ENCODE measurements at regions not wholly inside any gene's neighbourhood (a gene's known extent, or its start where the extent isn't known, plus 50 kb on each side); places are given as distances from the start of the nearest gene placed in this dataset.

DNA sequence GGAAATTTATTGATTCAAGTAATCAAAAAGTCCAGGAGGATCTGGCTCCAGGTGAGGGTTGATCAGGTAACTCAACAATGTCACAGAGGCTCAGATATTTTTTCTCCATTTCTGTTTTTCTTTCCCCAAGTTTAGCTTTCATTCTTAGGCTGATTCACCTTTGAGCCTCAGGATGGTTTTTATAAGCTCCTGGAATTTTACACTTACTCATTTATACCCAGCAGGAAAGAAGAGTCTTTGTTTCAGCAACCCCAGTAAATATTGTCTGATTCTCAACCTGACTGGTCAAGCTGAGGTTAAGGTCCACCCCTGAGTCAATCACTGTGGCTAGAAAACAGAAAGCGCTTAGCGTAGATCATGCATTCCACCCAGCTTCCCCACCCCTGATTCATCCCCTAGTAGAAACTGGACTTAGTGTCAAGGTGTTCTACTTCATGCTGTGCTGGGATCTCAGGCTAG lies 500.6 kb downstream of the KIF4B start (continued):
- no peak for TF ChIP-seq TEAD1 (CRISPR knock-in tag; IDR thresholded peaks at IDR 0.05)
- TF ChIP-seq, protein P1, sequence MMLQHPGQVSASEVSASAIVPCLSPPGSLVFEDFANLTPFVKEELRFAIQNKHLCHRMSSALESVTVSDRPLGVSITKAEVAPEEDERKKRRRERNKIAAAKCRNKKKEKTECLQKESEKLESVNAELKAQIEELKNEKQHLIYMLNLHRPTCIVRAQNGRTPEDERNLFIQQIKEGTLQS (CRISPR knock-in tag; conservative IDR thresholded peaks at IDR 0.05), result no peak
- TF ChIP-seq, protein P2, sequence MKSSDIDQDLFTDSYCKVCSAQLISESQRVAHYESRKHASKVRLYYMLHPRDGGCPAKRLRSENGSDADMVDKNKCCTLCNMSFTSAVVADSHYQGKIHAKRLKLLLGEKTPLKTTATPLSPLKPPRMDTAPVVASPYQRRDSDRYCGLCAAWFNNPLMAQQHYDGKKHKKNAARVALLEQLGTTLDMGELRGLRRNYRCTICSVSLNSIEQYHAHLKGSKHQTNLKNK (CRISPR knock-in tag; IDR thresholded peaks at IDR 0.05), result no peak
- TF ChIP-seq, protein P3, sequence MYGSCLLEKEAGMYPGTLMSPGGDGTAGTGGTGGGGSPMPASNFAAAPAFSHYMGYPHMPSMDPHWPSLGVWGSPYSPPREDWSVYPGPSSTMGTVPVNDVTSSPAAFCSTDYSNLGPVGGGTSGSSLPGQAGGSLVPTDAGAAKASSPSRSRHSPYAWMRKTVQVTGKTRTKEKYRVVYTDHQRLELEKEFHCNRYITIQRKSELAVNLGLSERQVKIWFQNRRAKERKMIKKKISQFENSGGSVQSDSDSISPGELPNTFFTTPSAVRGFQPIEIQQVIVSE (CRISPR knock-in tag; IDR thresholded peaks at IDR 0.05; ENCODE audit: borderline replicate concordance), result no peak
- TF ChIP-seq, protein P4, sequence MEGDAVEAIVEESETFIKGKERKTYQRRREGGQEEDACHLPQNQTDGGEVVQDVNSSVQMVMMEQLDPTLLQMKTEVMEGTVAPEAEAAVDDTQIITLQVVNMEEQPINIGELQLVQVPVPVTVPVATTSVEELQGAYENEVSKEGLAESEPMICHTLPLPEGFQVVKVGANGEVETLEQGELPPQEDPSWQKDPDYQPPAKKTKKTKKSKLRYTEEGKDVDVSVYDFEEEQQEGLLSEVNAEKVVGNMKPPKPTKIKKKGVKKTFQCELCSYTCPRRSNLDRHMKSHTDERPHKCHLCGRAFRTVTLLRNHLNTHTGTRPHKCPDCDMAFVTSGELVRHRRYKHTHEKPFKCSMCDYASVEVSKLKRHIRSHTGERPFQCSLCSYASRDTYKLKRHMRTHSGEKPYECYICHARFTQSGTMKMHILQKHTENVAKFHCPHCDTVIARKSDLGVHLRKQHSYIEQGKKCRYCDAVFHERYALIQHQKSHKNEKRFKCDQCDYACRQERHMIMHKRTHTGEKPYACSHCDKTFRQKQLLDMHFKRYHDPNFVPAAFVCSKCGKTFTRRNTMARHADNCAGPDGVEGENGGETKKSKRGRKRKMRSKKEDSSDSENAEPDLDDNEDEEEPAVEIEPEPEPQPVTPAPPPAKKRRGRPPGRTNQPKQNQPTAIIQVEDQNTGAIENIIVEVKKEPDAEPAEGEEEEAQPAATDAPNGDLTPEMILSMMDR (IDR thresholded peaks at IDR 0.05), result no peak

DNA sequence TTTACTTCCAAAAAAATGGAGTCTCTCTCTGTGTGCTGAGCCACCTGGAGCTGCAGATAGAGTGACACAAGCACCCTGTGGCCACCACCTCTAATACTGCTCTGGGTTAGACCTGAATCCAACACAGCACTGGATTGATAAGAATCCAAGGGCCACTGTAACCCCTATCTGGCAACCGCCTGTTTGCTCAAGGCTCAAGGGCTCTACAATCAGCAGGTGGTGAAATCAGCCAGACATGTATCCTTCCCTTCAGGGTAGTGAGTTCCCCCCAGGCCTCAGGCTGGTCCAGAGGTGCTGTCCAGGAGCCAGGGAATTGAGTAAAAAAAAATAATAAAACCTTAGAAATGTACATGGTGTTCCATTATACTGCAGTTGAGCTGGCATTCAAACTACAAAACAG lies 509.0 kb downstream of the KIF4B start:
- H3K9me3 Mint-ChIP-seq, result no peaks in the 10 kb centered on the region
- no peak overlapping the region for H3K4me3 Mint-ChIP-seq
- DNase-seq (ENCODE audit: low spot score) (no peak), ATAC-seq (no peak)
- H3K27me3 Mint-ChIP-seq (ENCODE audit: low read depth), result no peaks in the 10 kb centered on the region
- H3K27ac Mint-ChIP-seq, result no peak overlapping the region
- H3K36me3 Mint-ChIP-seq, result no peaks in the 10 kb centered on the region
- H3K4me1 Mint-ChIP-seq, result peaks cover 3% of the 10 kb centered on the region
- POLR2A ChIA-PET, result no interaction called here
- CTCF ChIA-PET, result no interaction called here
- no peak for TF ChIP-seq TP53 (CRISPR knock-in tag; IDR thresholded peaks at IDR 0.05)
- TF ChIP-seq MYBL2 (CRISPR knock-in tag; IDR thresholded peaks at IDR 0.05), result no peak
- TF ChIP-seq, protein P5, sequence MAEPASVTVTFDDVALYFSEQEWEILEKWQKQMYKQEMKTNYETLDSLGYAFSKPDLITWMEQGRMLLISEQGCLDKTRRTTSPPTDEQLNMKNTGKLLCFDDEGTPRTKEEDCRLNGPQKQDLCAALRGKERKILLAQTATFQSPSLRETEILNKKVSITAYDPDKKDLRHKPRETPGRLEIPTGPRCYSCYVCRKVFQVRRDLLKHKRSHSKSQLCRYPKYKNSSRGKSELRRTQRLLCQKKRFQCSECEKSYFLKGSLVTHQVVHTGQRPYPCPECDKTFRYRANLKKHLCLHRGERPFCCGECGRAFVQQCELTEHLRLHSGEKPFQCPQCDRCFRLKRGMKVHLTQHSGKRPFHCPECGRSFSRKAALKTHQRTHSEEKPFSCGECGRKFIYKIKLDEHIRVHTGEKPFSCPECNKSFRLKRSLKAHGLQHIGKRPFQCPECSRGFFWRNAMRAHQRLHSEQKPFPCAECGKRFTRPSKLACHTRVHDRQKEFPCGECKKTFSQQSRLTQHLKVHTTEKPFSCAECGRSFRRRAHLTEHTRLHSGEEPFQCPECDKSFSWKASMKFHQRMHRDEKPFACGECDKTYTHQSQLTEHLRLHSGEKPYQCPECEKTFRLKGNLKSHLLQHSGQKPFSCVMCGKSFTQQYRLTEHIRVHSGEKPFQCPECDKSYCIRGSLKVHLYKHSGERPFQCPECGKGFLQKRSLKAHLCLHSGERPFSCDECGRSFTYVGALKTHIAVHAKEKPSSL (CRISPR knock-in tag; conservative IDR thresholded peaks at IDR 0.05), result no peak
- TF ChIP-seq, protein P3 (CRISPR knock-in tag; IDR thresholded peaks at IDR 0.05; ENCODE audit: borderline replicate concordance), result no peak

DNA sequence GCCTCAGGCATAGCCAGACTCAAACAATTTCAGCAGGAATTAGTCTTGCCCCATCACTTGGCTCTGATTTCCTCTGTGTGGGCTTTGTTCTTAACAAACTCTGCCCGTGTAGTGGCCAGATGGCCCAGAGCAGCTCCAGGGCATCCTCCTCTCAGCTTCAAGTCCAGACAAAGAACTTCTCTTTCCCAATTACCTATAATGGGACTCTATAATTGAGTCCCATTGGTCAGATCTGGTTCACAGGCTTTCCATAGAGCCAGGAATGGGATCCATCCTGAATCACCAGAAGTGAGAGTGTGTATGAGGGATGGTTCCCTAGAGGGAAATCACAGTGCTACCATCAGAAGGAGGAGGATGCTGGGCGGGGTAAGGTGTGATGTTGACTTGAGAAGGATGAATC lies 515.8 kb downstream of the KIF4B start:
- DNase-seq (ENCODE audit: low spot score), result no peak
- H3K4me3 Mint-ChIP-seq, result no peak overlapping the region
- no peaks in the 10 kb centered on the region for H3K9me3 Mint-ChIP-seq
- H3K36me3 Mint-ChIP-seq, result no peaks in the 10 kb centered on the region
- CTCF ChIA-PET, result no interaction called here
- POLR2A ChIA-PET, result no interaction called here
- no peak for ATAC-seq
- H3K4me1 Mint-ChIP-seq, result peaks cover 23% of the 10 kb centered on the region
- H3K27ac Mint-ChIP-seq, result no peak overlapping the region
- TF ChIP-seq, protein P6, sequence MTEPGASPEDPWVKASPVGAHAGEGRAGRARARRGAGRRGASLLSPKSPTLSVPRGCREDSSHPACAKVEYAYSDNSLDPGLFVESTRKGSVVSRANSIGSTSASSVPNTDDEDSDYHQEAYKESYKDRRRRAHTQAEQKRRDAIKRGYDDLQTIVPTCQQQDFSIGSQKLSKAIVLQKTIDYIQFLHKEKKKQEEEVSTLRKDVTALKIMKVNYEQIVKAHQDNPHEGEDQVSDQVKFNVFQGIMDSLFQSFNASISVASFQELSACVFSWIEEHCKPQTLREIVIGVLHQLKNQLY (CRISPR knock-in tag; IDR thresholded peaks at IDR 0.05), result no peak
- TF ChIP-seq, protein P7, sequence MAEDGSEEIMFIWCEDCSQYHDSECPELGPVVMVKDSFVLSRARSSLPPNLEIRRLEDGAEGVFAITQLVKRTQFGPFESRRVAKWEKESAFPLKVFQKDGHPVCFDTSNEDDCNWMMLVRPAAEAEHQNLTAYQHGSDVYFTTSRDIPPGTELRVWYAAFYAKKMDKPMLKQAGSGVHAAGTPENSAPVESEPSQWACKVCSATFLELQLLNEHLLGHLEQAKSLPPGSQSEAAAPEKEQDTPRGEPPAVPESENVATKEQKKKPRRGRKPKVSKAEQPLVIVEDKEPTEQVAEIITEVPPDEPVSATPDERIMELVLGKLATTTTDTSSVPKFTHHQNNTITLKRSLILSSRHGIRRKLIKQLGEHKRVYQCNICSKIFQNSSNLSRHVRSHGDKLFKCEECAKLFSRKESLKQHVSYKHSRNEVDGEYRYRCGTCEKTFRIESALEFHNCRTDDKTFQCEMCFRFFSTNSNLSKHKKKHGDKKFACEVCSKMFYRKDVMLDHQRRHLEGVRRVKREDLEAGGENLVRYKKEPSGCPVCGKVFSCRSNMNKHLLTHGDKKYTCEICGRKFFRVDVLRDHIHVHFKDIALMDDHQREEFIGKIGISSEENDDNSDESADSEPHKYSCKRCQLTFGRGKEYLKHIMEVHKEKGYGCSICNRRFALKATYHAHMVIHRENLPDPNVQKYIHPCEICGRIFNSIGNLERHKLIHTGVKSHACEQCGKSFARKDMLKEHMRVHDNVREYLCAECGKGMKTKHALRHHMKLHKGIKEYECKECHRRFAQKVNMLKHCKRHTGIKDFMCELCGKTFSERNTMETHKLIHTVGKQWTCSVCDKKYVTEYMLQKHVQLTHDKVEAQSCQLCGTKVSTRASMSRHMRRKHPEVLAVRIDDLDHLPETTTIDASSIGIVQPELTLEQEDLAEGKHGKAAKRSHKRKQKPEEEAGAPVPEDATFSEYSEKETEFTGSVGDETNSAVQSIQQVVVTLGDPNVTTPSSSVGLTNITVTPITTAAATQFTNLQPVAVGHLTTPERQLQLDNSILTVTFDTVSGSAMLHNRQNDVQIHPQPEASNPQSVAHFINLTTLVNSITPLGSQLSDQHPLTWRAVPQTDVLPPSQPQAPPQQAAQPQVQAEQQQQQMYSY (CRISPR knock-in tag; IDR thresholded peaks at IDR 0.05), result no peak
- TF ChIP-seq, protein P8, sequence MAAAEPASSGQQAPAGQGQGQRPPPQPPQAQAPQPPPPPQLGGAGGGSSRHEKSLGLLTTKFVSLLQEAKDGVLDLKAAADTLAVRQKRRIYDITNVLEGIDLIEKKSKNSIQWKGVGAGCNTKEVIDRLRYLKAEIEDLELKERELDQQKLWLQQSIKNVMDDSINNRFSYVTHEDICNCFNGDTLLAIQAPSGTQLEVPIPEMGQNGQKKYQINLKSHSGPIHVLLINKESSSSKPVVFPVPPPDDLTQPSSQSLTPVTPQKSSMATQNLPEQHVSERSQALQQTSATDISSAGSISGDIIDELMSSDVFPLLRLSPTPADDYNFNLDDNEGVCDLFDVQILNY (CRISPR knock-in tag; IDR thresholded peaks at IDR 0.05), result no peak
- TF ChIP-seq, protein P5 (CRISPR knock-in tag; conservative IDR thresholded peaks at IDR 0.05), result no peak
- H3K27me3 Mint-ChIP-seq (ENCODE audit: low read depth), result no peaks in the 10 kb centered on the region
